NCI-H526 treated with DMSO at 0.1 percent for 48 hours (cell line): ENCODE measurements at regions not wholly inside any gene's neighbourhood (a gene's known extent, or its start where the extent isn't known, plus 50 kb on each side); places are given as distances from the start of the nearest gene placed in this dataset.
"Not testable (repeated sequence)": the region's sequence is repeated elsewhere in the genome, so short reads cannot be mapped to it uniquely, and the experiment has no call there.

ENCODE experiments used
- DNase-seq: peaks from one replicate; lab custom pipeline; 2025; lab: John Stamatoyannopoulos, UW

- DNase-seq = no peak
Measured at GRCh38 chr16:61002479-61003204, 1033.6 kb downstream of the CDH8 start.

GRCh38 chr16:60991886-60992285 is 1044.4 kb downstream of the CDH8 start:
- DNase-seq = no peak

- no peak for DNase-seq
Measured at GRCh38 chr16:60989592-60989991, 1046.6 kb downstream of the CDH8 start.

GRCh38 chr16:60979119-60979518 is 1057.1 kb downstream of the CDH8 start:
- no peak for DNase-seq

- no peak for DNase-seq
Measured at GRCh38 chr16:60949800-60950199, 1086.4 kb downstream of the CDH8 start.

GRCh38 chr16:60945225-60945624 is 1091.0 kb downstream of the CDH8 start:
- DNase-seq = no peak

GRCh38 chr16:60936189-60936588 is 1100.0 kb downstream of the CDH8 start:
- DNase-seq = not testable (repeated sequence)

- DNase-seq = no peak
Measured at GRCh38 chr16:60932600-60932999, 1103.6 kb downstream of the CDH8 start.

- no peak for DNase-seq
Measured at GRCh38 chr16:60930291-60930690, 1105.9 kb downstream of the CDH8 start.

GRCh38 chr16:60922920-60923319 is 1113.3 kb downstream of the CDH8 start:
- DNase-seq = no peak

GRCh38 chr16:60914334-60914733 is 1121.9 kb downstream of the CDH8 start:
- no peak for DNase-seq

- DNase-seq = no peak
Measured at GRCh38 chr16:60907645-60908044, 1128.6 kb downstream of the CDH8 start.

- no peak for DNase-seq
Measured at GRCh38 chr16:60905811-60906210, 1130.4 kb downstream of the CDH8 start.

GRCh38 chr16:60902114-60902513 is 1134.1 kb downstream of the CDH8 start:
- no peak for DNase-seq

- DNase-seq = no peak
Measured at GRCh38 chr16:60882816-60883215, 1153.4 kb downstream of the CDH8 start.

- DNase-seq = no peak
Measured at GRCh38 chr16:60852635-60853034, 1183.6 kb downstream of the CDH8 start.

GRCh38 chr16:60821661-60822060 is 1214.6 kb downstream of the CDH8 start:
- DNase-seq = no peak

- DNase-seq = no peak
Measured at GRCh38 chr16:60820361-60820760, 1215.9 kb downstream of the CDH8 start.

- DNase-seq = no peak
Measured at GRCh38 chr16:60818465-60818864, 1217.8 kb downstream of the CDH8 start.

- no peak for DNase-seq
Measured at GRCh38 chr16:60816461-60816860, 1219.8 kb downstream of the CDH8 start.

GRCh38 chr16:60815865-60816264 is 1220.4 kb downstream of the CDH8 start:
- no peak for DNase-seq

- DNase-seq = no peak
Measured at GRCh38 chr16:60815033-60815432, 1221.2 kb downstream of the CDH8 start.

GRCh38 chr16:60811657-60812056 is 1224.6 kb downstream of the CDH8 start:
- DNase-seq = no peak

- no peak for DNase-seq
Measured at GRCh38 chr16:60811051-60811608, 1225.1 kb downstream of the CDH8 start.
